ENCODE measurements at regions not wholly inside any gene's neighbourhood (a gene's known extent, or its start where the extent isn't known, plus 50 kb on each side); places are given as distances from the start of the nearest gene placed in this dataset.

GRCh38 chrX:39063037-39063436 is 261.8 kb downstream of the MID1IP1 start:
- TF ChIP-seq ZNF274 (IDR thresholded peaks at IDR 0.05; ENCODE audit: low read depth, low read length), result no peak
- no peak for TF ChIP-seq YY1 (IDR thresholded peaks at IDR 0.05; ENCODE audit: insufficient read depth, insufficient read length)
- no peak for TF ChIP-seq SUZ12 (IDR thresholded peaks at IDR 0.05; ENCODE audit: extremely low read depth, insufficient read depth, insufficient read length)

Measured in NT2/D1 (cell line).